Right atrium auricular region (tissue), 2 donors: ENCODE measurements at regions not wholly inside any gene's neighbourhood (a gene's known extent, or its start where the extent isn't known, plus 50 kb on each side); places are given as distances from the start of the nearest gene placed in this dataset.

Source experiments
- DNase-seq: peaks from one replicate; pipeline ENCODE4 v3.0.0-alpha.2; 2019; ENCODE audit warnings: low spot score
- H3K27ac ChIP-seq, 2 donors: fragments of 200-600 bp; sonication (generic); 1 replicate in 1 of 2; 2 replicates in 1 of 2; pipeline ENCODE4 v1.5.1; 2016 to 2019
- H3K27me3 ChIP-seq, 2 donors: fragments of 200-600 bp; sonication (generic); one replicate each; pipeline versions ENCODE4 v1.5.1 to v1.6.0; 2017 to 2019
- H3K36me3 ChIP-seq: fragments of 200-600 bp; sonication (generic); one replicate; pipeline ENCODE4 v1.5.1; 2016
- H3K4me1 ChIP-seq, 2 donors: fragments of 200-600 bp; sonication (generic); one replicate each; pipeline versions ENCODE4 v1.5.1 to v1.6.0; 2017 to 2019
- H3K4me3 ChIP-seq, 2 donors: fragments of 200-600 bp; sonication (generic); 1 replicate in 1 of 2; 2 replicates in 1 of 2; pipeline ENCODE4 v1.5.1; 2017 to 2019; ENCODE audit warnings: mild to moderate bottlenecking in 1 of 2, moderate library complexity in 1 of 2
- H3K9me3 ChIP-seq, 2 donors: fragments of 200-600 bp; sonication (generic); one replicate each; pipeline ENCODE4 v1.5.1; 2019
- TF ChIP-seq, protein P1 (sequence below), 2 donors: fragments of 200-600 bp; sonication (generic); IDR thresholded peaks; one replicate each; pipeline ENCODE4 v1.5.1; 2019; ENCODE audit warnings: antibody characterized with exemption in 2 of 2

DNA sequence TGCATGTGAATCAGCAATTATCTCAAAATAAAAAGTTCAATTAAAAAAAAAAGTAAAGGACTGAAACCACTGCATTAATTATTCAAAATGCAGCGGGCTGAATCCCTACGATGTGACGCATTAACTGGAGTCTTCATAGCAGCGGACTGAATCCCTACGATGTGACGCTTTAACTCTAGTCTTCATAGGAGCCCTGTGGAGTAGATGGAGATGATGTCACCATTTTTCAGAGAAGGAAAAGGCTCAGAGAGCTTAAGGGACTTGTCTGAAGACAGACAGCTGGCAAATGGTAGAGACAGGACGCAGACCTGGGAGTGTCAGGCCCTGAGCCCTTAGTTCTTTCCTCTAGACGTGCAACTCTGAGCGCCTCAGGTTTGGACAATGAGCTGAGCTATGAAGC is 168.0 kb upstream of the MYL2 start:
- H3K27me3 ChIP-seq = no peaks in the 10 kb centered on the region
- TF ChIP-seq, protein P1, sequence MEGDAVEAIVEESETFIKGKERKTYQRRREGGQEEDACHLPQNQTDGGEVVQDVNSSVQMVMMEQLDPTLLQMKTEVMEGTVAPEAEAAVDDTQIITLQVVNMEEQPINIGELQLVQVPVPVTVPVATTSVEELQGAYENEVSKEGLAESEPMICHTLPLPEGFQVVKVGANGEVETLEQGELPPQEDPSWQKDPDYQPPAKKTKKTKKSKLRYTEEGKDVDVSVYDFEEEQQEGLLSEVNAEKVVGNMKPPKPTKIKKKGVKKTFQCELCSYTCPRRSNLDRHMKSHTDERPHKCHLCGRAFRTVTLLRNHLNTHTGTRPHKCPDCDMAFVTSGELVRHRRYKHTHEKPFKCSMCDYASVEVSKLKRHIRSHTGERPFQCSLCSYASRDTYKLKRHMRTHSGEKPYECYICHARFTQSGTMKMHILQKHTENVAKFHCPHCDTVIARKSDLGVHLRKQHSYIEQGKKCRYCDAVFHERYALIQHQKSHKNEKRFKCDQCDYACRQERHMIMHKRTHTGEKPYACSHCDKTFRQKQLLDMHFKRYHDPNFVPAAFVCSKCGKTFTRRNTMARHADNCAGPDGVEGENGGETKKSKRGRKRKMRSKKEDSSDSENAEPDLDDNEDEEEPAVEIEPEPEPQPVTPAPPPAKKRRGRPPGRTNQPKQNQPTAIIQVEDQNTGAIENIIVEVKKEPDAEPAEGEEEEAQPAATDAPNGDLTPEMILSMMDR (IDR thresholded peaks at IDR 0.05) = no peak
- no peak overlapping the region for H3K27ac ChIP-seq
- no peak overlapping the region for H3K4me3 ChIP-seq
- no peaks in the 10 kb centered on the region for H3K36me3 ChIP-seq
- H3K4me1 ChIP-seq = no peaks in the 10 kb centered on the region
- DNase-seq = no peak
- peaks cover 0 to 7% of the 10 kb centered on the region in 2 donors for H3K9me3 ChIP-seq

- TF ChIP-seq, protein P1 (IDR thresholded peaks at IDR 0.05) = no peak
- Histone ChIP-seq H3K27me3 (peaks cover 0 to 3% of the 10 kb centered on the region in 2 donors), H3K4me3 (no peak overlapping the region), H3K27ac (no peak overlapping the region), H3K9me3 (peaks cover 0 to 7% of the 10 kb centered on the region in 2 donors), H3K36me3 (no peaks in the 10 kb centered on the region), H3K4me1 (no peaks in the 10 kb centered on the region)
- DNase-seq = no peak
Observed at GRCh38 chr12:111086947-111087700, 166.7 kb upstream of the MYL2 start.

DNA sequence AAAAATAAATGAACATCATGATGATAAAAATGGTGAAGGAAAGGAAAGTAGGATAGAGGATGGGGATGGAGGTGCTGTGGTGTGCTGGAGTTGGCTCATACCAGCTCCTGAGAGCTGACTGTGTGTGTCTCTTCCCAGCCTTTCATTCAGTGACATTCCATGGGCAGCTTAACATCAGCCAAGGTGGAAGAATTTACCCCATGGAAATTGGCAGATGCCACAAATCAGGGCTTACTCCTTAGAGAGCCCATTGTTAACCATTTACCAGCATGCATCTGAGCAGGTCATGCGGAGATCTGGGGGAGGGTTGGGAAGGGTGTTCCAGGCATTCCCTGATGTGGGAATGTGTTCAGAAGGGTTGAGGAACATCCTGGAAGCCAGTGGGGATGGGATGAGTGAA is 164.7 kb upstream of the MYL2 start:
- peaks cover 0 to 3% of the 10 kb centered on the region in 2 donors for H3K27me3 ChIP-seq
- TF ChIP-seq, protein P1 (IDR thresholded peaks at IDR 0.05) = no peak
- H3K9me3 ChIP-seq = peaks cover 0 to 7% of the 10 kb centered on the region in 2 donors
- DNase-seq = no peak
- H3K27ac ChIP-seq = no peak overlapping the region
- no peaks in the 10 kb centered on the region for H3K36me3 ChIP-seq
- no peaks in the 10 kb centered on the region for H3K4me1 ChIP-seq
- no peak overlapping the region for H3K4me3 ChIP-seq

- peaks cover 0 to 3% of the 10 kb centered on the region in 2 donors for H3K27me3 ChIP-seq
- no peaks in the 10 kb centered on the region for H3K4me1 ChIP-seq
- no peaks in the 10 kb centered on the region for H3K36me3 ChIP-seq
- DNase-seq = no peak
- H3K9me3 ChIP-seq = peaks cover 0 to 7% of the 10 kb centered on the region in 2 donors
- H3K4me3 ChIP-seq = no peak overlapping the region
- no peak overlapping the region for H3K27ac ChIP-seq
- TF ChIP-seq, protein P1 (IDR thresholded peaks at IDR 0.05) = no peak
Observed at GRCh38 chr12:111084605-111085004, 164.2 kb upstream of the MYL2 start.

DNA sequence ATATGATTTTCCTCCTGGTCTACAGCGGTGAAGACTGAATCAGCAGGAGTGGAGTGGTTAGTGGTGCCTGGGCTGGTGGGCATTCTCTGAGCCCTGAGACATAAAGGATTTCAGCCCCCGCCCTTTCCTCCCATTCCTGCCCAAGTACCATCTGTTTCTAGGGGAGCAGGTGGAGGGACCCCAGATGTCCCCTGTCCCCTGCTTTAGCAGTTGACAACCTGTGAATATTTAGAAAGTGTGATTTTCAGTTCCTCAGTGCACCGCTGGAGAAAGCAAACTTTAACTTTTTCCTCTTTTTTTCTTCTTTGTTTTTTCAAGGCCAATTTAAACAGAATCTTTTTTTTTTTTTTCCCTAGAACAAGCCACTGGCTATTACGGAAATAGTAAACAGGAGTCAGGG is 163.8 kb upstream of the MYL2 start:
- Histone ChIP-seq H3K27me3 (peaks cover 0 to 3% of the 10 kb centered on the region in 2 donors), H3K27ac (no peak overlapping the region), H3K4me3 (no peak overlapping the region), H3K9me3 (peaks cover 0 to 7% of the 10 kb centered on the region in 2 donors), H3K4me1 (no peaks in the 10 kb centered on the region), H3K36me3 (no peaks in the 10 kb centered on the region)
- DNase-seq = no peak
- TF ChIP-seq, protein P1 (IDR thresholded peaks at IDR 0.05) = no peak

DNA sequence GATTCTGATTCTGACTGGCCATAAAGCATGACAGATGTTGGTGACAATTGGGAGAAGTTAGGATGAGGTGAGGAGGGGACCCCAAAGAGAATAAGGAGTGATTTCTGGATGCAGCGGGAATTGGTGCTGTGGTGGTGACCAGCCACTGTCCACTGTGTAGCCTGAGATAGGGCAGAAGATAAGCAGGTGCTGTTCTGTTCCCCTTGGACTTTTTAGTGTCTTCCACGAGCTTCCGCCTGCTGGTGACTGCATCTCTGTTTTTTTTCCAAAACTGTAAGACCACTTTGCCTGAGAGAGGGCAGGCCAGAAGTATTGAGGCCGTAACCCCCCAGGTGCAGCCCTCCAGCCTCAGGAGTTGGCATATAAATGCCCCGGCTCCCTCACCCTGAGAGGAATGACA is 161.2 kb upstream of the MYL2 start:
- DNase-seq = no peak
- no peak overlapping the region for H3K4me3 ChIP-seq
- no peak overlapping the region for H3K27ac ChIP-seq
- H3K36me3 ChIP-seq = no peaks in the 10 kb centered on the region
- H3K9me3 ChIP-seq = peaks cover 0 to 7% of the 10 kb centered on the region in 2 donors
- no peaks in the 10 kb centered on the region for H3K4me1 ChIP-seq
- H3K27me3 ChIP-seq = peaks cover 0 to 3% of the 10 kb centered on the region in 2 donors
- TF ChIP-seq, protein P1 (IDR thresholded peaks at IDR 0.05) = no peak
